A673 (cell line): ENCODE measurements at regions not wholly inside any gene's neighbourhood (a gene's known extent, or its start where the extent isn't known, plus 50 kb on each side); places are given as distances from the start of the nearest gene placed in this dataset.

Experiments used
- BruUV-seq: library from RNA; stranded (reverse); fragments of 400-500 nt; replicated peaks from 2 replicates; lab custom pipeline; 2021; lab: Mats Ljungman, UMichigan
- CTCF ChIA-PET: fragments of 300-600 bp; sonication (Branson Sonifier 250); formaldehyde crosslinking; loops from one replicate; lab custom pipeline; 2022; ENCODE audit warnings: antibody characterized with exemption; lab: Charles Lee
- POLR2A ChIA-PET: fragments of 300-600 bp; sonication (Branson Sonifier 250); formaldehyde crosslinking; loops from one replicate; lab custom pipeline; 2022; ENCODE audit warnings: antibody characterized with exemption; ENCODE audit not compliant: low non-redundant PET; lab: Charles Lee
- DNase-seq: peaks from one replicate; pipeline ENCODE4 v3.0.0-alpha.2; 2015; ENCODE audit warnings: low spot score
- H3K27ac ChIP-seq: fragments of 200-600 bp; sonication (generic); 2 replicates; pipeline ENCODE4 v1.5.1; 2016; ENCODE audit warnings: mixed run types, low read depth, mild to moderate bottlenecking, mixed read lengths, antibody characterized with exemption, low read length; ENCODE audit not compliant: poor library complexity, severe bottlenecking
- H3K27me3 ChIP-seq: fragments of 200-600 bp; sonication (generic); replicated peaks from 2 replicates; pipeline ENCODE4 v1.6.1; 2017; ENCODE audit warnings: mixed run types, low read depth, mild to moderate bottlenecking, mixed read lengths, antibody characterized with exemption, low read length; ENCODE audit not compliant: insufficient read depth, poor library complexity
- H3K36me3 ChIP-seq: fragments of 200-600 bp; sonication (generic); 2 replicates; pipeline ENCODE4 v1.6.1; 2016; ENCODE audit warnings: mixed run types, mild to moderate bottlenecking, mixed read lengths, antibody characterized with exemption, low read length; ENCODE audit not compliant: insufficient read depth, poor library complexity, severe bottlenecking
- H3K4me1 ChIP-seq: fragments of 200-600 bp; sonication (generic); 2 replicates; pipeline ENCODE4 v1.6.1; 2017; ENCODE audit warnings: mixed run types, mild to moderate bottlenecking, mixed read lengths, antibody characterized with exemption, low read length; ENCODE audit not compliant: insufficient read depth, poor library complexity, severe bottlenecking
- H3K4me3 ChIP-seq: fragments of 200-600 bp; sonication (generic); 2 replicates; pipeline ENCODE4 v1.5.1; 2016; ENCODE audit warnings: low read depth, mixed run types, mild to moderate bottlenecking, mixed read lengths, low read length; ENCODE audit not compliant: poor library complexity, severe bottlenecking
- H3K9me3 ChIP-seq: fragments of 200-600 bp; sonication (generic); 2 replicates; pipeline ENCODE4 v1.6.1; 2016; ENCODE audit warnings: mixed run types, low read depth, mild to moderate bottlenecking, mixed read lengths, antibody characterized with exemption, low read length; ENCODE audit not compliant: poor library complexity, severe bottlenecking
- CTCF ChIP-seq: fragments of 300-800, 200-600 bp; sonication (generic); conservative IDR thresholded peaks from 2 replicates; pipeline ENCODE4 v1.5.1; 2017; ENCODE audit warnings: low read depth, mild to moderate bottlenecking, antibody characterized with exemption, low read length, moderate library complexity, mixed read lengths
- EZH2 ChIP-seq: fragments of 200-600 bp; sonication (generic); IDR thresholded peaks from 2 replicates; pipeline ENCODE4 v1.6.1; 2017; ENCODE audit warnings: borderline replicate concordance, low read depth, mild to moderate bottlenecking, mixed read lengths, antibody characterized with exemption, low read length; ENCODE audit not compliant: poor library complexity, severe bottlenecking
- intact Hi-C: fragments of 100-400 bp; cut with micrococcal nuclease; formaldehyde crosslinking; loops from one replicate; pipeline ENCODE4 v1.10.0; 2022; ENCODE audit not compliant: unreplicated experiment

GRCh38 chr12:102334765-102335164 lies 137.1 kb upstream of the PMCH start:
- POLR2A ChIA-PET: no interaction called here
- peaks cover under 1% of the 10 kb centered on the region for H3K27me3 ChIP-seq
- TF ChIP-seq CTCF: no peak
- no peak for TF ChIP-seq EZH2
- H3K9me3 ChIP-seq: no peaks in the 10 kb centered on the region
- intact Hi-C loops: no loop called here
- BruUV-seq: no TSS peak
- H3K4me3 ChIP-seq: no peak overlapping the region
- H3K36me3 ChIP-seq: no peaks in the 10 kb centered on the region
- CTCF ChIA-PET: no interaction called here
- H3K27ac ChIP-seq: no peak overlapping the region
- H3K4me1 ChIP-seq: no peaks in the 10 kb centered on the region
- DNase-seq: no peak

- no peaks in the 10 kb centered on the region for H3K9me3 ChIP-seq
- no peak overlapping the region for H3K4me3 ChIP-seq
- intact Hi-C loops: no loop called here
- H3K27me3 ChIP-seq: no peaks in the 10 kb centered on the region
- no peaks in the 10 kb centered on the region for H3K4me1 ChIP-seq
- CTCF ChIA-PET: no interaction called here
- H3K27ac ChIP-seq: no peak overlapping the region
- no peaks in the 10 kb centered on the region for H3K36me3 ChIP-seq
- no peak for DNase-seq
- POLR2A ChIA-PET: no interaction called here
- TF ChIP-seq CTCF: no peak
- TF ChIP-seq EZH2: no peak
- BruUV-seq: no TSS peak
These were observed 133.8 kb upstream of the PMCH start for GRCh38 chr12:102331419-102331818.

- CTCF ChIA-PET: no interaction called here
These were observed 132.2 kb upstream of the PMCH start for GRCh38 chr12:102329883-102330282.

More at GRCh38 chr12:102329883-102330282, 132.2 kb upstream of the PMCH start:
- intact Hi-C loops: no loop called here
- no peak for DNase-seq
- H3K4me1 ChIP-seq: no peaks in the 10 kb centered on the region
- no peaks in the 10 kb centered on the region for H3K9me3 ChIP-seq
- BruUV-seq: no TSS peak
- POLR2A ChIA-PET: no interaction called here
- H3K36me3 ChIP-seq: no peaks in the 10 kb centered on the region
- H3K27ac ChIP-seq: no peak overlapping the region
- no peaks in the 10 kb centered on the region for H3K27me3 ChIP-seq
- no peak overlapping the region for H3K4me3 ChIP-seq
- no peak for TF ChIP-seq EZH2
- TF ChIP-seq CTCF: no peak
